ENCODE measurements at regions not wholly inside any gene's neighbourhood (a gene's known extent, or its start where the extent isn't known, plus 50 kb on each side); places are given as distances from the start of the nearest gene placed in this dataset.

- TF ChIP-seq CTCF (conservative IDR thresholded peaks at IDR 0.05) = no peak
- H3K4me3 Mint-ChIP-seq = no peak overlapping the region
- no peaks in the 10 kb centered on the region for H3K36me3 Mint-ChIP-seq (ENCODE audit: low read depth)
- H3K27me3 Mint-ChIP-seq (ENCODE audit: low read depth) = no peaks in the 10 kb centered on the region
- peaks cover 5% of the 10 kb centered on the region for H3K9me3 Mint-ChIP-seq
- no peaks in the 10 kb centered on the region for H3K4me1 Mint-ChIP-seq
- H3K27ac Mint-ChIP-seq (ENCODE audit: unreplicated experiment) = no peak overlapping the region
- no peak for DNase-seq (ENCODE audit: low read depth, low spot score)
These were observed 168.3 kb downstream of the AREG start for GRCh38 chr4:74613266-74613665.

GRCh38 chr4:74615411-74615810 lies 170.5 kb downstream of the AREG start:
- no peaks in the 10 kb centered on the region for H3K4me1 Mint-ChIP-seq
- no peaks in the 10 kb centered on the region for H3K27me3 Mint-ChIP-seq (ENCODE audit: low read depth)
- no peak overlapping the region for H3K27ac Mint-ChIP-seq (ENCODE audit: unreplicated experiment)
- no peaks in the 10 kb centered on the region for H3K36me3 Mint-ChIP-seq (ENCODE audit: low read depth)
- DNase-seq (ENCODE audit: low read depth, low spot score) = no peak
- peaks cover 5% of the 10 kb centered on the region for H3K9me3 Mint-ChIP-seq
- H3K4me3 Mint-ChIP-seq = no peak overlapping the region
- TF ChIP-seq CTCF (conservative IDR thresholded peaks at IDR 0.05) = no peak

GRCh38 chr4:74618166-74618565 lies 173.2 kb downstream of the AREG start:
- Mint-ChIP-seq H3K27ac (ENCODE audit: unreplicated experiment) (no peak overlapping the region), H3K27me3 (ENCODE audit: low read depth) (no peaks in the 10 kb centered on the region), H3K36me3 (ENCODE audit: low read depth) (no peaks in the 10 kb centered on the region), H3K9me3 (peaks cover 5% of the 10 kb centered on the region), H3K4me1 (no peaks in the 10 kb centered on the region), H3K4me3 (no peak overlapping the region)
- no peak for DNase-seq (ENCODE audit: low read depth, low spot score)
- no peak for TF ChIP-seq CTCF (conservative IDR thresholded peaks at IDR 0.05)

GRCh38 chr4:74618659-74619058 lies 173.7 kb downstream of the AREG start:
- no peaks in the 10 kb centered on the region for H3K27me3 Mint-ChIP-seq (ENCODE audit: low read depth)
- H3K4me3 Mint-ChIP-seq = no peak overlapping the region
- DNase-seq (ENCODE audit: low read depth, low spot score) = no peak
- no peak for TF ChIP-seq CTCF (conservative IDR thresholded peaks at IDR 0.05)
- H3K36me3 Mint-ChIP-seq (ENCODE audit: low read depth) = no peaks in the 10 kb centered on the region
- H3K4me1 Mint-ChIP-seq = no peaks in the 10 kb centered on the region
- peaks cover 5% of the 10 kb centered on the region for H3K9me3 Mint-ChIP-seq
- H3K27ac Mint-ChIP-seq (ENCODE audit: unreplicated experiment) = no peak overlapping the region

GRCh38 chr4:74619931-74620702 lies 174.2 kb downstream of the BTC start:
- Mint-ChIP-seq H3K9me3 (peaks cover 5% of the 10 kb centered on the region), H3K27me3 (ENCODE audit: low read depth) (no peaks in the 10 kb centered on the region), H3K27ac (ENCODE audit: unreplicated experiment) (no peak overlapping the region), H3K4me3 (no peak overlapping the region), H3K36me3 (ENCODE audit: low read depth) (no peaks in the 10 kb centered on the region), H3K4me1 (no peaks in the 10 kb centered on the region)
- TF ChIP-seq CTCF (conservative IDR thresholded peaks at IDR 0.05) = no peak
- DNase-seq (ENCODE audit: low read depth, low spot score) = no peak

Measured in neural crest cell (in vitro differentiated cells).